Stimulated activated naive CD8-positive, alpha-beta T cell treated with anti-CD3 and anti-CD28 coated beads, Interleukin-15, Interleukin-2, amounts not matched to agents 100 U/mL and 50 U/mL, for 24 hours (primary cell): ENCODE measurements at regions not wholly inside any gene's neighbourhood (a gene's known extent, or its start where the extent isn't known, plus 50 kb on each side); places are given as distances from the start of the nearest gene placed in this dataset.

Experiments used
- ATAC-seq: fragments of 150-1000 bp; cut with Tn5 transposase; one replicate; pipeline ENCODE4 v1.10.0; 2021
- DNase-seq: peaks from one replicate; pipeline ENCODE4 v3.0.0; 2021

DNA sequence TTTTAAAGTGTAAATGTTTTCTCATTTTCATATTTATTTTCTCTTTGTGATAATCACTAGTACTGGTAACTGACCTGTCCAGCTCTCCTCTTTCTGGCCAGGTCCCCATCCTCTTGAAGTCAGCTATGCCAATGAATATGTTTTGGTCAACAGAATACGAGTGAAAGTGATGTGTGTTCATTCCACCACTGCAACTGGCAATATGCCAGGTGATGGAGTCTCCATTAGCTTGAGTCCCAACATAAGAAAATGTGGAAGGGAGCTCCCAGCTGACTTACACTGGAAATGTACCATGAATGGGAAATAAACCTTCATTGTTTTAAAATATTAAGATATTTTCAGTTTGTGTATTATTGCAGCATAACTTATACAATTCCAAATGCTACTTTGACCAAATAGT lies 75.8 kb downstream of the CCDC34 start:
- no peak for DNase-seq
- no peak for ATAC-seq

DNA sequence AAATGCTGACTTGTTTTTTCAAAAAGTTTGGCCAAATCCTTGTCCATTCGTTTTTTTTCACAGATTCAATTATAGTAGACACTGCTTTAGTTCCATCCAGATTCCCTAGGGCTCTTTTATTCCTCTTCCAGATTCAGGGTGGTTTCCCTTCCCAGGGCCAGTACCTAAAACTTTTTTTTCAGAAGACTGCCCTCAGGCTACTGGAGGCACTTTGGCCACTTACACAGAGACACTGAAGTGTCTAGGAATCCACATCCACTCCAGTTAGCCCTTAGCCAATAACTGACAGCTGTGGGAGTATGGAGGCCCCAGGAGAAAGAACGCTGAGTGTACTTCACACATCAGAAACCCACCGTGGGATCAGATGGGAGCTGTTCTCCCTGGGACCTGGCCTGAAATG lies 77.3 kb downstream of the CCDC34 start:
- DNase-seq = no peak
- ATAC-seq = no peak

DNA sequence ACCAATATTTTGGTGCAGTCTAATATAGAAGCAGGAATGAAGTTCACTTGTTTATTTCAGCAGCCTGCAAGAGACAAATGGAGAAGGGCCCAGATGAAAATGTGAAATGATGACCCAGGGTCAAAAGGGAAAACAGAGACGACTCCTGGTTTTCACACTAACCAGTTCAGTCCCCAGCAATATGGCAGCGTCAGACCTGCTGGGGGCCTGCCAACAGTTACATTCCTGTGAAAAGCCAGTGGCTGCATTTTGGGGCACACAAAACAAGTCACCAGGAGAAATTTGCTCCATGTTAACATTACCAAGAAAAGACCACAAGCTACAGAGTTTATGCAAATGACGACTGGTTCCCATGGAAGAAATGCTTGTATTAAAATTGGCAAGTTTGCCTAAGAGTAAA lies 80.2 kb downstream of the CCDC34 start:
- DNase-seq (no peak), ATAC-seq (no peak)

DNA sequence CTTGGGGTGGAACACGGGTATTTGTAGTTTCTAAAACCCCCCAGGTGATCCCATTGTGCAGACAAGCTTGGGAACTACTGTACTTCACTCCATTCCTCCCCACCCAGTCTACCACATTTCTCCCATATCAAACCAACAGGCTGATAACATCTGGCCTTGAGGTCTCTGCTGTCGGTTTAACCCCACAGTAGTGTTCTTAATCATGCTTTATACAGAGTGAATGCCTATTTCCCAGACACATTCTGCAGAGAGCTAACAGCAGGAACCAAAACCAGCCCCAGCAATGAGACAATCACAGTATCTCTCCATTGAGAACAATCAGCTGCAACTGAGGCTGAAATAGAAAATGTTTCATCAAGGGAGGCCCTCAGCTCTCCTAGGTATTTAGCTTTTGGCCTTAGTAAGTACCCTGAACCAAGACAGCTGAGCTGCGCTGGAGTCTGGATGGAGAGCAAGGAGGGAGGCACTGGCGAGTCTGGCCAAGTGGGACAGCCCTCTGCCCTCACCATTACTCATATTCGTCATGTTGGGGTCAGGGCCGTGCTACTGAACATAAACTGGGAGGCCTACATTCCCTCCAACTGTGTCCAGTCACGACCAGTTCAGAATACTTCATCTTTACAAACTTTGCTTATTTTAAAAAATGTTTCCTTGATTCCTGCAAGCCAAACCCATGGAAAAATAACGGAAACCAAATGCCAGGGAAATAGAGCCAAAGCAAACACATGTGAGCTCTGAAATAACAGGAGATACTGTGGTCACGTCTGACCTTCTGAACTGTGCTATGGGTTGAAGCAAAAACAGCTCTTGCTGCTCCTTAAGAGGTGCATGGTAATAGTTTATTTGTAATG lies 81.0 kb downstream of the CCDC34 start:
- no peak for ATAC-seq
- DNase-seq = no peak

DNA sequence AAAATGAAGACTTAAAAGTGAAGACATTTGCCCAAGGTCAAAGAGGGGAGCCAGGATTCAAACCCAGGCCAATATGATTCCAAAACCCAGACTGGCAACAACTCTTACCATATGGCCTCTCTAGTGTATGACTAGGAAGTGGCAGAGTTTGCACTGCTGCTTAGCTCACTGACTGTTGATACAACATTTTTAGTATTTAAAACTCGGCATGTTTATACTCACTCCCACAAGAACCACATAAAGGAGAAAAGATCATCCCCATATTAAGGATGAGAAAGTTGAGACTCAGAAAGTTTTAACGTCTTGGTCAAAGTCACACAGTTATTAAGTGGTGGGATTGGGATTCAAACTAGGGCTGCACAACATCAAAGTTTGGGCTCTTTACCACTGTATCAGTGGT lies 81.7 kb downstream of the CCDC34 start:
- ATAC-seq (no peak), DNase-seq (no peak)

DNA sequence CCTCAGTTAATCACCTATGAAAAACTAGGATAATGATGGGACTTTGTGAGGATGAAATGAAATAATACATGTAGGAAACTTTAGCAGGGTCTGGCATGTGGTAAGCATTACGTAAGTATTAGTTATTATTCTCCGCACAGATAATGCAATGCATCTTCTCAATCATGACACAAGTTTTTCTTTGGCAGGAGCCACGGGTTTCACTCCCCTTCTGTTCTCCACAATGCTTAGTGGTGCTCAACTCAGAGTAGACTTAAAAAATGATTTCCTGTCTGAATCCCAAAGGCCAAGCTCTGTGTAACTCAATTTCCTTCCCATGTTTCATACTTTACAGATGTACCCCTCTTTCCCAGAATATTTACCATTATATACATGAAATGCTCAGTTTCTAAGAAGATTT lies 82.9 kb downstream of the CCDC34 start:
- DNase-seq = no peak
- no peak for ATAC-seq

DNA sequence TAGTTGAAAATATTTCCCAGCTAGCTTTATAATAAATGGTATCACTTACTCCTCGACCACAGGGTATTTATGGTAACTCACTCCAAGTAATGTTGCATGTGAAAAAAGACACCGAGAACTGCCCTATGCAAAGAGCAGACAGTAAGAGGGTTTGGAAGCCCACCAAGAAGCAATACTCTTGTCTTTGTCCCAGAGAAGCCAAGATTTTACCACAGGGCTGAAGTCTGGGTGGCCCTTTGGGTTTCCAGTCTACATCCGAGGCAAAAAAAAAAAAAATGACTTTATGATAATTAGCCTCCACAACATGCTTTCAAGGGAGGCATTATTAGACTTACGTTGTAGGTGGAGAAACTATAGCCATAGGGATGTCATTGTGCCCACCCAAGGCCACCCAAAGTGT lies 83.6 kb downstream of the CCDC34 start:
- ATAC-seq = no peak
- no peak for DNase-seq

DNA sequence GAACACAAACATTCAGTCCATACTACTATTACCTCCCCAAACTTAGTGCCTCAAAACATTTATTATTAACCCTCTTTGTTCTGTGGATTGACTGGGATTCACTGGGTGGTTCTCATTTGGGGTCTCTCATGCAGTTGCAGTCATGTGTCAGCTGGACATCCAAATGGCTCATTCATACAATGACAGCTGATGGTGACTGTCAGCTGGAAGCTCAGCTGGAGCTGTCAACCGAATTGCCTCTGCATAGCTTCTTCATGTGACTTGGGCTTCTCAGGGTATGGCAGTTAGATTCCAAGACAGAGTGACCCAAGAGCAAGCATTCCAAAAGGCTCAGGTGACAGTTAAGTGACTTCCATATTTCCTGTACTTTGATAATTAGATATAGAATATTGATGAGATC lies 85.2 kb downstream of the CCDC34 start:
- ATAC-seq = no peak
- no peak for DNase-seq

DNA sequence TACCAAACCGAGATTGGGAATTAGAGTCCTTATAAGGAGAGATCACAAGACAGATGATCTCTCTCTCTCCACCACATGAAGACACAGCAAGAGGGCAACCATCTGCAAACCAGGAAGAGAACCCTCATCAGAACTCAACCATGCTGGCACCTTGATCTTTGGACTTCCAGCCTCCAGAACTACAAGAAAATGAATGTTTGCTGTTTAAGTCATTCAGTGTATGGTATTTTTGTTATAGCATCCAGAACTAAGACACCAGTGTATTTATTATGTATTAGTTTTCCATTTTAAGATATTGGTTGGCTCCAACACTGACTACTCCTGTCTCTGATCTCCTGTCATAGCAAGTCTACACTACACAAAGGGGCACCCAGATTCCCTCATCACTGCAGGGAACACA lies 86.9 kb downstream of the CCDC34 start:
- ATAC-seq (no peak), DNase-seq (no peak)

DNA sequence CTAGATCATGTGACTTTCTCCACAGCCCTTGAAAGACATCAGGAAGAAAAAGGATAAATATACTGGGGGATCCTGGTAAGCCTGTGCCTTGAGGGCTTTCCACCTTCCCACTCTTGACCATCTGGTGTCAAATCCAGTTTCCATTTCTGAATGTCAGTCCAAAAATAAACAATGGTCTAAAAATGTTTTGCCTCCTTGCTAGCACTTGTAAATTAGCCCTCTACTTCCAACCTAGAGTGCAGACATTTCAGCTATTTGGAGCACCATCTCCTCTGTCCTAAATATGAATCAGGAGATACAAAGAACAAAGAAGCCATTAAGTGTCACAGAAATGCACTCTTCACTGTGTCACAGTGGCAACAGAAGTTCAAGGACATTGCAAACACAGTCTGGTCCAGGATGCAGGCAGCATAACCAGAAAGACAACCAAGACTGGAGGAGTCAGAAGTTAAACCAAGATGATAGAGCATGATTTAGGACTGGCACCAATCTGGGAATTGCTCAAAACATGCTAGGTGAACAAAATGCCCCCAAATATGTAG lies 88.1 kb downstream of the CCDC34 start:
- DNase-seq (no peak), ATAC-seq (no peak)

DNA sequence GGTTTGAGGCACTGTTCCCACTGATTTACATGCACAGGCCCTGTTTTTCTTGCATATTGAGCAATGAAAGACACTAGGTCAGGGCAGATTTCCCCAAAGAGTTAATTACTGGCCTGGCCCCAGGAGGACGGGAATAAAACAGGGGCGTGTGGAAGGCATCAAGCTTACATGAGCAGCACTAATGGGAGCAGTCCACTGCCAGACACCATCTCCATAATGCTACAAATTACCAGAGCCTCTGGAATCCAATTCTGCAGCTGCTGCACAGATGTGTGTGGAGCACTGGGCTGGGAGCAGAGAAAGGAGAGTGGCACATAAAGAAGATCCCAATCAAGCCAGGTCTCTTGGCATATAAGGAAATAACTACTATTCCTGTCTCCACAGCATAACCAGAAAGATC lies 96.9 kb downstream of the CCDC34 start:
- DNase-seq = no peak
- no peak for ATAC-seq

DNA sequence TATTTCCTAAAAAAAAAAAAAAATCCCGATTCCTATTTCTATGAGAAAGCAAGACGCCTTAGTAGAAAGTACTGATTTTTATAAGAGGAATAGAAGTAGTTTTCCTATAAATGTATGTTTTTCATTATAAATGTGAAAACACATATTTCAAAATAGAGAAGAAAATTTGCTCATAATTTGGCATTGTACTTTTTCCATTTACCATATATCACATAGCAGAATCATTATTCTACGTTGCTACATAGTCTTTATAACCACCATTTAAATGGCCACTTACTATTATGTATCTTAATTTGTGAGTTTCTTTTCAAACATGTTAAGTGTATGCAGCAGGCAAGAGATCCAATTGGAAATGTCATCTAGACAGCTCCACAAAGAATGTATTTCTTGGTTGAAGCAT lies 99.0 kb downstream of the CCDC34 start:
- ATAC-seq (no peak), DNase-seq (no peak)

DNA sequence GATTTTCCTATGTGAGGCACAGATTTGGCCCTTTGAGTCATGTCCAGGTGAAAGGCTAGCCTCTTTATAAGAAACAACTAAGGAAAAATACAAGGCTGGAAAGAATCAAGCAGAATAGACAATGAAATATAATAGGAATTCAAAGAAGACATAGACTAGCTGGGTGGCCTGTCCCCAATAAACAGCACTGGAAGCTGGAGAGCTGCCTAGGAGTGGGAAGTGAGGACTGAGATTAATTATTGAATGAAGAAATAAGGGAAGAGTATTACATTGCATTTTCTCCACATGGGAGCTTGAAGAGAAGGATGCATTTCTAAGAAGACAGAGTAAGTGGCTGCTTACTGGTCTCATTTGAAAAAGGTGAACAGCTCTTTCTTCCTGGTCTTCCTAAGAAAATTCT lies 100.0 kb downstream of the CCDC34 start:
- no peak for ATAC-seq
- no peak for DNase-seq

DNA sequence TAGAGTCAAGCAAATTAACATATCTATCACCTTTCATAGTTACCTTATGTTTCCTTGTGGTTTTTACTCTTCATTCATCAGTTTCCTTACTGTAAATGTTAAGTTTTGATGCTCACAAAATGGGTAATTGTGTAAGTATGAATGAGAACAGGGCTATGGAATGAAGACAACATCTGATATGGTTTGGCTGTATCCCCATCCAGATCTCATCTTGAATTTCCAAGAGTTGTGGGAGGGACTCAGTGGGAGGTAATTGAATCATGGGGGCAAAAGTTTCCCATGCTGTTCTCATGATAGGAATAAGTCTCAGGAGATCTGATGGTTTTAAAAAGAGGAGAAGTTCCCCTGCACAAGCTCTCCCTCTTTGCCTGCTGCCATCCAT lies 107.6 kb downstream of the CCDC34 start:
- ATAC-seq (no peak), DNase-seq (no peak)

DNA sequence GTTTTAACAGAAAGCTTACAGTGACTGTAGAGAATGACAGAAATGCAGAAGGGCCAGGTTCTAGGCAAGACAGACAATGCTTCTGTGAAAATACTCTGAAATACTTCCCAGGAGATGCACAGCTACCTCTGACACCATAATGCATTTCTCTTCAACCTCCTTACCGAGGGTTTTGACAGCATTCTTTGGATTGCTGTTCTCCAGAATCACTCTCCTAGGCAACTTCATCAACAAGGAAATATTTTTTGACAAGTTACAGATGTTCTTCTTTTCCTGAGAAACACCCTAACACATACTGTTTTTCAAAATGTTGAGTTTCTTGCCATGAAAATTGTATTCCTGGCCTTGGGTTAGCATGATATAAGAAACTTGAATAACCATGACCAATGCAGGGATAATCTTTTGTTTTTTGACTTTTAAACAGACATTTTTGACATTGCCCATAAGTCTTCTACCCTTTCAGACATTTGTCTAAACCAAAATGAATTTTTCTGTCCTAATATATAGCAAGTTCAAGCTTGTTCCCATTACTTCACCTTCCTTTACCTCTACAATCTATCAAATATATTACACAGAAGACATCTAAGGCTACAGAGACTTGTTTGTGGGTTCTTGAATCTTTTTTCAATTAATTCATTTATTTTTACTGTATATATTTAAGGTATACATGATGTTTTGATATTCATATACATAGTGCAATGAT lies 108.1 kb downstream of the CCDC34 start:
- DNase-seq (no peak), ATAC-seq (no peak)

DNA sequence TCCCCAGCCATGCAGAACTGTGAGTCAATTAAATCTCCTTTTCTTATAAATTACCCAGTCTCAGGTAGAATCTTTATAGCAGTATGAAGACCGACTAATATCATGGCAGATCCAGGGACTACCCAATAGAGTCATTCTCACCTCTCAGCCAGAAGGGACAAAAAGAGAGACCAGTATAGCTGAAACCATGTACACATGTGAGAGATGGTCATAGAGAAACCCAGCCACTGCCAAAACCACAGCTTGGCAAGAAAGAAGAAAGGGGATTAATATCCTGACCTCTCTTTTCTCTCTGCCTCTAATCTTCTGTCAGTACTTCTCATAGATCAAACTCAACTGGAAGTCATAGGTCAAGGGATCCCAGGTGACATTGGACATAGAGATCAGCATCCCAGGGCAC lies 109.8 kb downstream of the CCDC34 start:
- DNase-seq (no peak), ATAC-seq (no peak)

DNA sequence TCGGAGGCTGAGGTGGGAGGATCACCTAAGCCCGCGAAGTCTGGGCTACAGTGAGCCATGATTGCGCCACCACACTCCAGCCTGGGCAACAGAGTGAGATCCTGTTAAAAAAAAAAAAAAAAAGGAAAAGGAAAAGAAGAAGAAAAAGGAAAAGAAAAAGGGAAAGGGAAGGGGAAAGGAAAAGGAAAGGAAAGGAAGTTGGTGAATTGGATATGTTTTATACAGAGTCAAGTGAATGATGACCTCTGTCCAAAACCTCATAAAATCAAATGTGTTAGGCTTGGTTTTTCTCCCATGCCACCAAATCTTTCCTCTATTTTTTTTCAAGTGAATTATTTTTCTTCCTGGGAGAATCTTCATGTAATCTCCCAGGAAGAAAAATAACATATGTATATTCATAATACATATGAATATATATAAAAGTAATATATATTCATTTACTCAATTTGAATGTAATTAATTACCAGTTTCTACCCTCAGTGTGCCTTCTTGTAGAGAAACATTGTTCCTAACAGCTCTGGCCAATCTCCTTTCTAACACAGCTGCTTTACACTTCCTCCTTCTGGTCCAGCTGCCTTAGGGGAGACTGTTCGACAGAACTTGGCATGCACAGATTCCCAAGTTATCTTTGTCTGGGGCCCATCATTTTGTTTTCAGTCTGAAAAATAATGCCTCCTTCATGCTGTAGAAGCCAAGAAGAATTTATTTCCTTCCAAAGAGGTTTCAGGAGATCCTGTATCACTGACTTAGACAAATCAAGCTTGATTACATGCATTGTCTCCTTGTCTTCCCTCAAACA lies 111.9 kb downstream of the CCDC34 start:
- DNase-seq = no peak
- no peak for ATAC-seq

DNA sequence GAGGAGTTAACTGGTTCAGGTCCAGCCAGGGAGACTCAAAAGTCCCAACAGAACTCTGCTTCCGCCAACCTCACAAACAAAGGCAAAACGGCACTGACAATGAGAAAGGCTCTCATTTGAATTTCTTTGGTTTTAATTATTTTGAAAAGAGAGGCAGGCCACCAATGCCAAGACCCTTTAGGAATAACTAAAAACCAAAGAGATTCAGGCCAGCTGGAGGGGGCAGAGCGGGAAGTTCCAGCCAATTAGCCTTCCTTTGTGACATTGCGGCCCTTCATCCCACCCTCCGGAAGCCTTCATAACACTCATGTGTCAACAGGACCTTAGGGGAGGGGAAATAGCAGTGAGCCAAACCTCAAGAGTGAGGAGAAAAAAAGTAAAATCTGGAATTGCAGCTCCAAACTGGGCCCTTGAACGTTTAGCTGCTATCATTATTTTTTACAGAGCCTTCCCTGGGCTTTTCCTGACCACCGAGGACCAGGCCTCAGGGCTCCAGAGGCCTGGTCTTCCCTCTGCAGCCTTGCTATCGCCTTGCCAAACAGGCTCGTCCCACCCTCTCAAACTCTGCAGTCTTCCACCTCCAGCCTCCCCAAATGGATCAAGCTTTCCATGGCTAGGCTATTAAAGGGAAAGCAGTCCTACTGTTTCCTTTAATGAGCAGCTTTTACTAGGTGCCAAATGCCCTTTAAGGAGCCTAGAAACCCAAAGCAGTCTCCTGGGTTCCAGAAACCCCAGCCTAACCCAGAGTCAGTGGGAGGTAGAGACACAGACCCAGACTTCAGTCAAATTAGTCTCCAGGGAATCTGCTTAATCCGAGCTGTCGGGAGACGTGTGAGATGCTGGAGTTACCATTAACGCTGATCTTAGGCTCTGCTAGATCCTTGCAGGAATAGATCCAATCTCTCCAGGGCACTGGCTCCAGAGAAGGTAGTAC lies 114.2 kb downstream of the CCDC34 start:
- DNase-seq (no peak), ATAC-seq (no peak)

DNA sequence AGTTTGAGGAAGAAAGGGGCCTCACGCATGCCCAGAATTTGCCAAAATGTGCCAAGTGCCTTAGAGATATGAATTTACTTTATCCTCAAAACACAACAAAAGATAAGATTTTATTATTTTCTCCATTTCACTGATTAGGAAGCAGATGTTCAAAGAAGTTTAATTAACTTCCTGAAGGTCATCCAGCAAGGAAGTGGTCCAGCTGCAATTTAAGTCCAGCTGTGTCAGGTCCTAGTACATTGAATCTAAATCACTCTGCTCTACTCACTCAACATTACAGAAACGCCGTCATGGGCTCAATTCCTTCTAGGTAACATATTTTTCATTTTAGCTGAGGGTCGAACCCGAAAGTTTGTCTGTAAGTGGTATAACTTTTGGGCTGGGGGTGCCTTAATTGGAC lies 115.4 kb downstream of the CCDC34 start:
- ATAC-seq (no peak), DNase-seq (no peak)

DNA sequence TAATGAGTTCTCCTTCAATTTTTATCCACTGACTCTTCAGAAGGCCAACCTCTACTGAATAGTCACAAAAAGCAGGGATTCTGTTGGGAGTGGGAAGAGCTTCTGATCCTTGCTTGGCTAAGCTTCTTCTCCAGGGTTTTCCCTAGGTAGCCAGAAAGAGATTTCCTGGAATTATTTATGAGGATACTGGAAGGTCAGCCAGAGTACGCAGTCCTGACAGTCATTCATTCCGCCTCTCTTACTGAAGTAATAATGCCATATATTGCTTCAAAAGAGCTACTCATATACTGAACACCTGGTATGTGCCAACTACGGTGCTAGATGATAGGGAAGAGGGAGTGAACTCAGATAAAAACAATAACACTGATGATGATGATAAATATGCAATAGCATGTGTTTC lies 116.1 kb downstream of the CCDC34 start:
- DNase-seq (no peak), ATAC-seq (no peak)

DNA sequence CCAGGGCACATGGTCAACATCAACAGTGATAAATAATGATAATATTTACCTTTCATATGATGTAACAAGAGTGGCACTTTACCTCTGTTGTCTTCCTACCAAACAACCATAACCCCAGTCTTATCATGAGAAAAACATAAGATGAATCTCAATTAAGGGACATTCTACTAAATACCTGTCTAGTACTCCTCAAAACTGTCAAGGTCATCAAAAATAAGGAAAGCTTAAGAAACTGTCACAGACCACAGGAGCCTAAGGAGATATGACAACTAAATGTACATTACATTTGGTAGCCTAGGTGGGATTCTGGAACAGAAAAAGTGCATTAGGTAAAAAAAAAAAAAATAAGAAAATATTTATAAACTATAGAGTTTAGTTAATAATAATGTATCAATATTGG lies 118.1 kb downstream of the CCDC34 start:
- DNase-seq (no peak), ATAC-seq (no peak)

DNA sequence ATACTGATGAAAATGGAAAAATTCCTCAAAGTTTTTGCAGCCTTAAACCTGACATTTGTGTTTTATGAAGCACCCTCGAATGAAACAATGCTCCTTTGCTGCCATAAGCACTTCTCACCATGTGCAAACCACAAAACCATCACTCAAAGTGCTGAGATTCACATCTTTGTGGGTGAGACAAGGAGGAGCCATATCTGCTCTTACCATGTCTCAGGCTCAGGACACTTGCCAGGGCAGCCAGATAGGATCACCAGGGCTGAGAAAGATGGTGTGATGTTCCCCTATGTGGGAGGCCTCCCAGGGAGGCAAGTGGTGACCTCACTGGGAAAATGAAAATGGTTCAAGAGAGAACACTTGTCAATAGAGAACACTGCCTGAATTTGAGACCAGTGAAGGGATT lies 120.4 kb downstream of the CCDC34 start:
- no peak for ATAC-seq

More for the DNA sequence above, 120.4 kb downstream of the CCDC34 start:
- no peak for DNase-seq
